Caco-2 (cell line): ENCODE measurements at regions not wholly inside any gene's neighbourhood (a gene's known extent, or its start where the extent isn't known, plus 50 kb on each side); places are given as distances from the start of the nearest gene placed in this dataset.

ENCODE experiments used
- BruUV-seq: library from RNA; stranded (reverse); fragments of 400-500 nt; replicated peaks from 2 replicates; lab custom pipeline; 2021; lab: Mats Ljungman, UMichigan
- CTCF ChIA-PET: fragments of 300-600 bp; sonication (Branson Sonifier 250); formaldehyde crosslinking; loops from one replicate; lab custom pipeline; 2022; ENCODE audit warnings: antibody characterized with exemption; lab: Charles Lee
- POLR2A ChIA-PET: fragments of 300-600 bp; sonication (Branson Sonifier 250); formaldehyde crosslinking; loops from one replicate; lab custom pipeline; 2022; ENCODE audit warnings: antibody characterized with exemption; lab: Charles Lee
- DNase-seq, 2 experiments: peaks; one replicate each; pipeline versions ENCODE4 v3.0.0 to v3.0.0-alpha.2; 2020 to 2022
- H3K27me3 ChIP-seq: replicated peaks from 2 replicates; pipeline ENCODE4 v1.6.0; 2011; ENCODE audit warnings: low read length; ENCODE audit not compliant: control insufficient read depth, insufficient read depth
- H3K36me3 ChIP-seq: 2 replicates; pipeline ENCODE4 v1.5.1; 2011; ENCODE audit warnings: low read length; ENCODE audit not compliant: control insufficient read depth, insufficient read depth
- H3K4me1 ChIP-seq: fragments of 250-450 bp; sonication (Bioruptor Pico); 2 replicates; pipeline ENCODE4 v1.5.1; 2020; ENCODE audit warnings: mild to moderate bottlenecking
- H3K4me3 ChIP-seq: 2 replicates; pipeline ENCODE4 v1.5.1; 2011; ENCODE audit warnings: low read depth, mild to moderate bottlenecking, control low read depth, low read length
- H3K9me3 ChIP-seq: fragments of 250-450 bp; sonication (Bioruptor Pico); 2 replicates; pipeline ENCODE4 v1.5.1; 2020; ENCODE audit warnings: mild to moderate bottlenecking, moderate library complexity
- H3K27ac Mint-ChIP-seq: one replicate; pipeline ENCODE4 v1.8.0; 2022; ENCODE audit warnings: mixed read lengths; ENCODE audit not compliant: unreplicated experiment
- H3K27me3 Mint-ChIP-seq: one replicate; pipeline ENCODE4 v1.8.0; 2022; ENCODE audit warnings: mixed read lengths; ENCODE audit not compliant: insufficient read depth, unreplicated experiment
- H3K36me3 Mint-ChIP-seq: one replicate; pipeline ENCODE4 v1.8.0; 2022; ENCODE audit warnings: mild to moderate bottlenecking, mixed read lengths; ENCODE audit not compliant: insufficient read depth, unreplicated experiment
- H3K4me1 Mint-ChIP-seq: one replicate; pipeline ENCODE4 v1.8.0; 2022; ENCODE audit warnings: low read depth, mixed read lengths; ENCODE audit not compliant: unreplicated experiment
- H3K4me3 Mint-ChIP-seq: one replicate; pipeline ENCODE4 v1.8.0; 2022; ENCODE audit warnings: mild to moderate bottlenecking, moderate library complexity, mixed read lengths; ENCODE audit not compliant: unreplicated experiment
- H3K9me3 Mint-ChIP-seq: one replicate; pipeline ENCODE4 v1.8.0; 2022; ENCODE audit warnings: mixed read lengths; ENCODE audit not compliant: unreplicated experiment
- intact Hi-C: fragments of 100-400 bp; cut with micrococcal nuclease; formaldehyde crosslinking; loops from one replicate; pipeline ENCODE4 v1.10.0; 2022; ENCODE audit not compliant: unreplicated experiment
- TF ChIP-seq, protein P1 (sequence below), 2 experiments: fragments of 200-600 bp in 1 of 2; IDR thresholded peaks; 1 replicate in 1 of 2; 2 replicates in 1 of 2; pipeline versions ENCODE4 v1.5.1 to v1.8.0; 2011 to 2022; ENCODE audit warnings: antibody characterized with exemption in 1 of 2, control low read depth in 1 of 2, inconsistent platforms in 1 of 2, low read depth in 1 of 2, low read length in 1 of 2, mild to moderate bottlenecking in 1 of 2, moderate library complexity in 1 of 2; ENCODE audit not compliant: insufficient read depth in 1 of 2, severe bottlenecking in 1 of 2, unreplicated experiment in 1 of 2

DNA sequence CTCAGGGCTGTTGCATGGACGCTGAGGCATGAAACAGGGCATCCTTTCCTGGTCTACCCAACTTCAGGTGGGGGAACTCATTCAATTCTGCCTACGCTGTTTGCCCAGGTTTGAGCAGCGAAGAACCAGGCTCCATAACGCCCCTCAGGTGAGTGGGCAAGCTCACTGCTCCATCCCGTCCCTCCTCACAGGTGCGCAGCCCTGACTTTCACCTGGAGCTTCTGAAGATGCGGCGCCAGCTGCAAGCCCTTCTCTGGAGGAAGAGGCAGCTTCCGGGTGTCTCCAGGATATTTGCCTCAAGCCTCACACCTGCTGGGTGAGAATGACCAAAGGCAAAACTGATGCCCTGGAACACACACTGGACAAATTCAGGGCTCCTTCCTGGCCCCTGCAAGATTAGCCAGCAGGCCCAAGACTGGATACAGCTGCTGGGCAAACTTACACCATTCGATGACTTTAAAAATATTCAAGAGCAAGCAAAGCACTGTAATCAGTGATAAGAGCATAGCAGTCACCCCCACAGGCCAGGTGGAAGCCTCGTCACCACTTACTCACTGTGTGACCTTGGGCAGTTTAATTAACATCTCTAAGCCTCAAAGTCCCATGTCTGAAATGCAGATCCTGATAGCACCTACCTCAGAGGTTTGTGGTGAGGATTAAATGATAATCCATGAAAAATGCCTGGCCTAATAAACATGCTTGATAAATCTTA lies 97.7 kb downstream of the GYPC start:
- no peaks in the 10 kb centered on the region for H3K27me3 ChIP-seq
- no peak overlapping the region for H3K4me3 ChIP-seq
- TF ChIP-seq, protein P1, sequence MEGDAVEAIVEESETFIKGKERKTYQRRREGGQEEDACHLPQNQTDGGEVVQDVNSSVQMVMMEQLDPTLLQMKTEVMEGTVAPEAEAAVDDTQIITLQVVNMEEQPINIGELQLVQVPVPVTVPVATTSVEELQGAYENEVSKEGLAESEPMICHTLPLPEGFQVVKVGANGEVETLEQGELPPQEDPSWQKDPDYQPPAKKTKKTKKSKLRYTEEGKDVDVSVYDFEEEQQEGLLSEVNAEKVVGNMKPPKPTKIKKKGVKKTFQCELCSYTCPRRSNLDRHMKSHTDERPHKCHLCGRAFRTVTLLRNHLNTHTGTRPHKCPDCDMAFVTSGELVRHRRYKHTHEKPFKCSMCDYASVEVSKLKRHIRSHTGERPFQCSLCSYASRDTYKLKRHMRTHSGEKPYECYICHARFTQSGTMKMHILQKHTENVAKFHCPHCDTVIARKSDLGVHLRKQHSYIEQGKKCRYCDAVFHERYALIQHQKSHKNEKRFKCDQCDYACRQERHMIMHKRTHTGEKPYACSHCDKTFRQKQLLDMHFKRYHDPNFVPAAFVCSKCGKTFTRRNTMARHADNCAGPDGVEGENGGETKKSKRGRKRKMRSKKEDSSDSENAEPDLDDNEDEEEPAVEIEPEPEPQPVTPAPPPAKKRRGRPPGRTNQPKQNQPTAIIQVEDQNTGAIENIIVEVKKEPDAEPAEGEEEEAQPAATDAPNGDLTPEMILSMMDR (IDR thresholded peaks at IDR 0.05; ENCODE audit: insufficient read depth in 1 of 2, low read depth in 1 of 2, low read length in 1 of 2, severe bottlenecking in 1 of 2, unreplicated experiment in 1 of 2), result no peak
- Mint-ChIP-seq H3K9me3 (no peaks in the 10 kb centered on the region), H3K36me3 (no peaks in the 10 kb centered on the region), H3K27me3 (peaks cover 14% of the 10 kb centered on the region), H3K4me3 (no peak overlapping the region), H3K27ac (no peak overlapping the region), H3K4me1 (no peaks in the 10 kb centered on the region)
- no TSS peak for BruUV-seq
- no peaks in the 10 kb centered on the region for H3K4me1 ChIP-seq
- no peak for DNase-seq
- ChIA-PET CTCF (no interaction called here), POLR2A (no interaction called here)
- H3K36me3 ChIP-seq, result no peaks in the 10 kb centered on the region
- intact Hi-C loops, result no loop called here
- H3K9me3 ChIP-seq, result peaks cover 7% of the 10 kb centered on the region; the same call in 1 of the 2 replicates

DNA sequence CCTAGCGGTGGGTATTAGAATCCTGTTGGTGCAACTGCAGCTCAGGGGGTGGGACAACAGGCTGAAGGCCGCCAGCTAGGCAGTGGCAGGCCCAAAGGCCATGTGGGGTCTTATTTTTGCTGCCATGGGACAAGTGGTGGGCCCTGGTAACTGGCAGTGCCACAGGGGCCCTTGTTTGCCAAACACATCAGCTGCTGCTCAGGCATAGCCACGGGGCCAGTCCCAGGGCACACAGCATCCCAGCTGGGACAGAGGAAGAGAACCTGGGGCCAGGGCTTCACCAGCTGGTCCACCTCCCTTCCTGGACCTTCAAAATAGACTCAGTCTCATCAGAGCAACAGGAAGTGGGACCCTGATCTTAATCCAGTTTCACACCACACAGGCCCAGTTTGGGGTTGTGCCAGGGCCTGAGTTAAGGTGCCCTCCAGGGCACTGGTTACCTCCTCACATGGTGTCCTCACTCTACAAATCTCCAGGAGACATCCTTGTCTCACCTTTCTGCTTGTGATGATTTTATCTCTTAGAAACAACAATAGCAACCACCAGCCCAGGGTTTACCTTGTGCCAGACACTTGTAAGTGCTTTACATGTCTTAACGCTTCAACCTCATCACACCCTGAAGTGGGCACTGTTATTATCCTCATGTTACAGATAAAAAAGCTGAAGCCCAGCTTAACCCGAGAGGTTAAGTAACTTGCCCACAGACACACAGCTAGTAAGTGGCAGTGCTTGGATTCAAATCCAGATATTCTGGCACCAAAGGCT lies 98.5 kb downstream of the GYPC start:
- H3K27ac Mint-ChIP-seq, result no peak overlapping the region
- intact Hi-C loops, result no loop called here
- ChIA-PET POLR2A (no interaction called here), CTCF (no interaction called here)
- Histone ChIP-seq H3K4me1 (no peaks in the 10 kb centered on the region), H3K9me3 (peaks cover 7% of the 10 kb centered on the region; the same call in 1 of the 2 replicates), H3K27me3 (no peaks in the 10 kb centered on the region), H3K36me3 (no peaks in the 10 kb centered on the region), H3K4me3 (no peak overlapping the region)
- no peak overlapping the region for H3K4me3 Mint-ChIP-seq
- H3K36me3 Mint-ChIP-seq, result no peaks in the 10 kb centered on the region
- H3K27me3 Mint-ChIP-seq, result peaks cover 15% of the 10 kb centered on the region
- no peaks in the 10 kb centered on the region for H3K4me1 Mint-ChIP-seq
- DNase-seq, result no peak
- no TSS peak for BruUV-seq
- TF ChIP-seq, protein P1 (IDR thresholded peaks at IDR 0.05; ENCODE audit: insufficient read depth in 1 of 2, low read depth in 1 of 2, low read length in 1 of 2, severe bottlenecking in 1 of 2, unreplicated experiment in 1 of 2), result no peak
- H3K9me3 Mint-ChIP-seq, result no peaks in the 10 kb centered on the region

DNA sequence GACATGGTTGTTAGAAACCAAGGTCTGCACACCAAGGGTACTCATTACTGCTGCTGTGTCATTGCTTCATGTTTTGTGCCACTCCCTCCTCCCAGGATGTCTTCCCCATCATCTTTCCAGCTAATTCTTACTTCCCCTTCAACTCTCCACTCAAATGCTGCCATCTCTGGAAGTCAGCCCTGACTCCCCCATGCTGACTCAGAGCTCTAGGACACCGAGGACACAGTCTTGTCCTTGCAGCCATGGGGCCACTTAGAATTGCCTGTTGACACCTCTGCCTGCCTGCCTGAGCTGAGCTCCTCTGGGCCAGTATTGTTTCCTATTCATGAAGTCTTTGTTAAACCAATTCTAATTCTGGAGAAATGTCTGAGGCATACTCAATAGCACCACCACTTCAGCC lies 100.2 kb downstream of the GYPC start:
- H3K27ac Mint-ChIP-seq, result no peak overlapping the region
- no TSS peak for BruUV-seq
- CTCF ChIA-PET, result no interaction called here
- no peak overlapping the region for H3K4me3 ChIP-seq
- H3K27me3 Mint-ChIP-seq, result peaks cover 12% of the 10 kb centered on the region
- no peaks in the 10 kb centered on the region for H3K36me3 Mint-ChIP-seq
- no peaks in the 10 kb centered on the region for H3K4me1 ChIP-seq
- H3K4me1 Mint-ChIP-seq, result no peaks in the 10 kb centered on the region
- H3K27me3 ChIP-seq, result no peaks in the 10 kb centered on the region
- POLR2A ChIA-PET, result no interaction called here
- no peaks in the 10 kb centered on the region for H3K36me3 ChIP-seq
- H3K4me3 Mint-ChIP-seq, result no peak overlapping the region
- TF ChIP-seq, protein P1 (IDR thresholded peaks at IDR 0.05; ENCODE audit: insufficient read depth in 1 of 2, low read depth in 1 of 2, low read length in 1 of 2, severe bottlenecking in 1 of 2, unreplicated experiment in 1 of 2), result no peak
- intact Hi-C loops, result no loop called here
- no peak for DNase-seq
- no peaks in the 10 kb centered on the region for H3K9me3 Mint-ChIP-seq
- H3K9me3 ChIP-seq, result peaks cover 7% of the 10 kb centered on the region; the same call in 1 of the 2 replicates
